ENCODE measurements at regions not wholly inside any gene's neighbourhood (a gene's known extent, or its start where the extent isn't known, plus 50 kb on each side); places are given as distances from the start of the nearest gene placed in this dataset.

DNA sequence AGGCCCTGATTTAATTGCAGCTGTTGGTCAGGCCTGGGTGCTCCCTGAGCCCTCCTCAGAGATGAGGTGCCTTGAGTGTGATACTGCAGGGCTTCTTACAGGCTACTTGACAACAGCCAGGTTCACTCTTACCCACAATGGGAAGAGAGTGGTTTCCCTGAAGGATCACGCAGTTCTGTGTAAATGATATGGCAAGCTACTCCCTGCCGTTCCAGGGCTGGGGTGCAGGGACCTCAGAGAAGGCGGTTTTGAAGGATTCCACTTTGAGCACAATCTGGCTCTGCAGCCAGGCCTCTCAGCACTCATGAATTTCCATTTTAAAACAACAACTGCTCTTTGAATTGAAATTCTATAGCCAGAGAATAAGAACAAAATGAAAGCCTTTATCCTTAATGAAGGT is 92.9 kb downstream of the SLC17A6 start:
- TF ChIP-seq POLR2AphosphoS5 (IDR thresholded peaks at IDR 0.05) (no peak), EZH2 (IDR thresholded peaks at IDR 0.05; ENCODE audit: borderline replicate concordance, insufficient read depth, low read length, poor library complexity, severe bottlenecking) (no peak), EP300 (conservative IDR thresholded peaks at IDR 0.05; ENCODE audit: poor library complexity, severe bottlenecking) (no peak), RAD21 (conservative IDR thresholded peaks at IDR 0.05) (no peak), TAF1 (IDR thresholded peaks at IDR 0.05; ENCODE audit: low read depth) (no peak), MXI1 (conservative IDR thresholded peaks at IDR 0.05; ENCODE audit: poor library complexity, severe bottlenecking) (no peak), SMC3 (conservative IDR thresholded peaks at IDR 0.05; ENCODE audit: poor library complexity) (no peak)
- TF ChIP-seq, protein P1, sequence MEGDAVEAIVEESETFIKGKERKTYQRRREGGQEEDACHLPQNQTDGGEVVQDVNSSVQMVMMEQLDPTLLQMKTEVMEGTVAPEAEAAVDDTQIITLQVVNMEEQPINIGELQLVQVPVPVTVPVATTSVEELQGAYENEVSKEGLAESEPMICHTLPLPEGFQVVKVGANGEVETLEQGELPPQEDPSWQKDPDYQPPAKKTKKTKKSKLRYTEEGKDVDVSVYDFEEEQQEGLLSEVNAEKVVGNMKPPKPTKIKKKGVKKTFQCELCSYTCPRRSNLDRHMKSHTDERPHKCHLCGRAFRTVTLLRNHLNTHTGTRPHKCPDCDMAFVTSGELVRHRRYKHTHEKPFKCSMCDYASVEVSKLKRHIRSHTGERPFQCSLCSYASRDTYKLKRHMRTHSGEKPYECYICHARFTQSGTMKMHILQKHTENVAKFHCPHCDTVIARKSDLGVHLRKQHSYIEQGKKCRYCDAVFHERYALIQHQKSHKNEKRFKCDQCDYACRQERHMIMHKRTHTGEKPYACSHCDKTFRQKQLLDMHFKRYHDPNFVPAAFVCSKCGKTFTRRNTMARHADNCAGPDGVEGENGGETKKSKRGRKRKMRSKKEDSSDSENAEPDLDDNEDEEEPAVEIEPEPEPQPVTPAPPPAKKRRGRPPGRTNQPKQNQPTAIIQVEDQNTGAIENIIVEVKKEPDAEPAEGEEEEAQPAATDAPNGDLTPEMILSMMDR (IDR thresholded peaks at IDR 0.05; ENCODE audit: poor library complexity, severe bottlenecking) = no peak
- TF ChIP-seq, protein P2, sequence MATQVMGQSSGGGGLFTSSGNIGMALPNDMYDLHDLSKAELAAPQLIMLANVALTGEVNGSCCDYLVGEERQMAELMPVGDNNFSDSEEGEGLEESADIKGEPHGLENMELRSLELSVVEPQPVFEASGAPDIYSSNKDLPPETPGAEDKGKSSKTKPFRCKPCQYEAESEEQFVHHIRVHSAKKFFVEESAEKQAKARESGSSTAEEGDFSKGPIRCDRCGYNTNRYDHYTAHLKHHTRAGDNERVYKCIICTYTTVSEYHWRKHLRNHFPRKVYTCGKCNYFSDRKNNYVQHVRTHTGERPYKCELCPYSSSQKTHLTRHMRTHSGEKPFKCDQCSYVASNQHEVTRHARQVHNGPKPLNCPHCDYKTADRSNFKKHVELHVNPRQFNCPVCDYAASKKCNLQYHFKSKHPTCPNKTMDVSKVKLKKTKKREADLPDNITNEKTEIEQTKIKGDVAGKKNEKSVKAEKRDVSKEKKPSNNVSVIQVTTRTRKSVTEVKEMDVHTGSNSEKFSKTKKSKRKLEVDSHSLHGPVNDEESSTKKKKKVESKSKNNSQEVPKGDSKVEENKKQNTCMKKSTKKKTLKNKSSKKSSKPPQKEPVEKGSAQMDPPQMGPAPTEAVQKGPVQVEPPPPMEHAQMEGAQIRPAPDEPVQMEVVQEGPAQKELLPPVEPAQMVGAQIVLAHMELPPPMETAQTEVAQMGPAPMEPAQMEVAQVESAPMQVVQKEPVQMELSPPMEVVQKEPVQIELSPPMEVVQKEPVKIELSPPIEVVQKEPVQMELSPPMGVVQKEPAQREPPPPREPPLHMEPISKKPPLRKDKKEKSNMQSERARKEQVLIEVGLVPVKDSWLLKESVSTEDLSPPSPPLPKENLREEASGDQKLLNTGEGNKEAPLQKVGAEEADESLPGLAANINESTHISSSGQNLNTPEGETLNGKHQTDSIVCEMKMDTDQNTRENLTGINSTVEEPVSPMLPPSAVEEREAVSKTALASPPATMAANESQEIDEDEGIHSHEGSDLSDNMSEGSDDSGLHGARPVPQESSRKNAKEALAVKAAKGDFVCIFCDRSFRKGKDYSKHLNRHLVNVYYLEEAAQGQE (IDR thresholded peaks at IDR 0.05; ENCODE audit: borderline replicate concordance) = no peak

All from neural cell (in vitro differentiated cells).